ENCODE measurements at regions not wholly inside any gene's neighbourhood (a gene's known extent, or its start where the extent isn't known, plus 50 kb on each side); places are given as distances from the start of the nearest gene placed in this dataset.

DNA sequence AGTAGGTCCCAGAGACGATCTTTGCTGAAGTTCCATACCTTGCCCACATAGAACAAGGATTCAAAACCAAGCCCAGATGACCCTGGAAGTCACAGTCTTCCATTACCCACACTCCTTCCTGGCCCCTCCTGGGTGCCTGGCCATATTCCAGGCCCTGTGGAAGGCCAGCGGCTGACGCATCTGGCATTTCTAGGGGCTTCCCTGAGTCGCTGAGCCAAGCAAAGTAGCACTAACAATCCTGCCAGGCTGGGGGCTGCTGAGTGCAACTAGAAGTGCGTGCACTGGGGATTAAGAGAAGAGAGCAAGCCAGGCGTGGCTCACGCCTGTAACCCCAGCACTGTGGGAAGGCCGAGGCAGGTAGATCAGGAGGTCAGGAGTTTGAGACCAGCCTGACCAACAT is 175.2 kb upstream of the CPEB2 start:
- no peak for DNase-seq

DNA sequence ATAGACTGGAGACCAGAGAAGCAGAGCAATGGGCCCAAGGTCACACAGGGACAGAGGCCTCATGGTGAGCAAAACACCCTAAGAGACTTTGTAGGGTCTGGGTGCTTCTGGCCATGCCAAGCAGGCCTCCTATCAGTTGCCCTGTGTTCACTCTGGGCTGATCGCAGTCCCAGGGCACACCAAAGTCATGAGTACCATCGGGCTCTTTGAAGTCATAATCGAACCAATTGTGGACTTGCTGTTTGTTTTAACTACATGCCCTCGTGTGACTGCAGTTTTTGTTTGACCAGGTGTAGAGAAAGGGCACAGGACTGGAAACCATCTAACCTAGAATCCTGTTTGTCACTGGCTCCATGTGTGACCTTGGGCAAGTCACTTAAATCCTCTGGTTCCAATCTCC is 172.5 kb upstream of the CPEB2 start:
- DNase-seq: no peak

DNA sequence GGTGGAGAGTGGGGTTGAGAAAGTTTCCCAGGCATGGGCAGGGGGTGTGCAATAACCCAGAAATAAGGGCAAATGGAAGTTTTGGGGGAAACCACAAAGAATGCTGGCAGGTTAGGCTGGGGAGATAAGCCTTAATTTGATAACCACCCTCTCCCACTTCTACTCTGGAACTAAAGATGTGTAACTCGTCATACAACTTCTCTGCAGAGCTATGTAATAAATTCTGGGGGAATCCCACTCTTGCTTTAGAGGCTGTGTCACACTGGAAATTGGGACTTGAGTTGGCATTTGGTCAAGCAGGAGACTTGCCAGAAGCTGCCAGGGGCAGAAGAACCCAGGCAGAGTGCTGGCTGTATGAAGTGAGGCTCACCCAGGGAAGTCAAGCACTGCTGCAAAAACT is 170.9 kb upstream of the CPEB2 start:
- DNase-seq: no peak

DNA sequence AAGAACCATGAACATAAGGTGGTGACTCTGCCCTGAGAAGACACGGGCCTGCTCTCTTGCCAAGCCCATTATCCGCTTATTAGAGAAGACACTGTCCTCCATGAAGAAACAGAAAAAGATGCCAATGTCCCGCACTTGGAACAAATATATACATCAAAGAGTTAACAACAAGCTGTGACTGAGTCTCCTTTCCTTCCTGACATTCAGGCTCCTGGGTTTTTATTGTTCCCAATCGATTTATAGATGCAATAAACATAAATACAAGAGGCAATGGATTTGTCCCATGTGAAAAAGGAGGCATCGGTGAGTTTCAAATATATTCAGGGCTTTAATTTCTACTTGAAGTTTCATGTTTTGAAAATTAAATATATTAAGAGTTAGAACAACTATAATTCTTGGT is 169.2 kb upstream of the CPEB2 start:
- no peak for DNase-seq

DNA sequence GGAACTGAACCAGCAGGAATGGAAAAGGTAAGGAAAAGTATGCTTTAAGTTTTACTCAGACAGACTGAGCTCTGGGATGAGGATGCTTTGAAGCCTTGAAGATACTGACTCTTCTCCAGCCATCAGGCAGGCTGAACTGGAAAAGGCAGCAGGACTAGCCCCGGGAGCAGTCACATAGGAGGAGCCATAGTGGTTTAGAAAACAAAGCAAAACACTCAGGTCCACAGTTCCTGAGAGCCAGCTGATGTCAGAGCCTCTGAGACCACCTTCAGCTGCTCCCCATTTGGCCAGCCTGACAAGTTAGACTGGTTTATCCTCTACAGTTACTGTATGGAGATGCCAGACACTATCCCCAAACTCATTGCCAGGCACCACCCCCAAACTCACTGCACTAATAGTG is 167.9 kb upstream of the CPEB2 start:
- DNase-seq: no peak

DNA sequence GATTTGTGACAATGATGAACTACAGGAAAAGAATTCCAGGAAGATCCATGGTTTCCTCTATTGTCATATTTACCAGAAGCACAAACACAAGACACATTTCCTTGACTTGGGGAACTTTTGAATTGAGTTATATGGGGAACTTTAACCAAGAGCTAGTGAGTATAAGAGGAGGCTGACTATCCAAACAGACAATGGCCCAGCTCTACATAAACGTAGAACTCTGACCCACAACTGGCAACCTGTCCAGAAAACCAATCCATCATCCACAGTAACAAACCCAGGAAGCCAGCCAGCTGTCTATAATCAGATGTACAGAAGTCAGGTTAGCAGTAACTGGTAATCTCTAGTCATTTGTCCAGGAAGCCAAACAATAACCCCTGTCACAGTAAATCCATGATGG is 167.0 kb upstream of the CPEB2 start:
- DNase-seq: peak in 1 of 3 experiments; percentile 38

DNA sequence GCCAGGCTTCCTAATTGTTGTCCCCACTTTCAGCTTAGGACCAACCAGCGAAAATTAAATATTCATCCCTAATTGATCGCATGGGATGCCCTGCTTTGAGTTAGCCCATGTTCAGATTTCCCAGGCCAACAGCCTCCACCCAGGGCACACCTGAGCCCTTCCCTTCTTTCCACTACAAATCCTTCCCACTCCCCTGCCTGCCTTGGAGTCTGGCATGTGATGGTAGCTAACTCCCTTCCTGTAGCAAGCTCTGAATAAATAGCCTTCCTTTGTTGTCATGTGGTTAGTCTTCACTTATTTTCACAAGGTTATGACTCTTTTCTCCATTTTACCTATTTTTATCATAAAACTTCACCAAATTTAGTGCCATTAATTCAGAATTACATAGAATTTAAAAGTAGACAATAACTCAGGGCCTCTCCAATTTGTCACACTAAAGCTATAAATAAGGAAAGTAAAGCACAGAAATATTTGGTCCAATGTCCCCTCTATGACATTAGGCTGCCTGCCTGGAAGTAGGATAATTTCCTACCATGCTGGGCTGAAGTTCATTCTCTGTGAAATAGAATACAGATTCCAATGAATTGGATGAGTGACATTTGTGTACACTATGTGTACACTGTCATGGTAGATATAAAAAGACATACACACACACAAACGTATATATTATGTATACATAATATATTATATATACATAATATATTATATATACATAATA is 166.4 kb upstream of the CPEB2 start:
- no peak for DNase-seq

DNA sequence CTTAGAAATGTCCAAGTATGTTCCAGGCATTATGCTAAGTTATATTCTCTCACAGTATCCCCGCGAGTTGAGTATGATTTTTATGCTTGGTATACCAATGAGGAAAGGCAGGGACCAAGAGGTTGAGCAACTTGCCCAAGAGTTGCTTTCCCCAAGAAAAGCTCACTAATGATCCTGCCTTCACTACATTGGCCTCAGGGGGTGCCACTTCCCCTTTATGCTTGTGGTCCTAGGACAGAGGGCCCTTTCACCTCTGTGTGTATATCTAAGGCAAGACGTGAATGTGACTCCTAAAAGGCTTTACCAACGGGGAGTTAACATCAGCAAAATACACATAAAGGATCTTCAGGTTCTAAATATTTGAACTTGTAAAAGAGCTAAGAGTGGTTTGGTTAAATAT is 164.4 kb upstream of the CPEB2 start:
- no peak for DNase-seq

DNA sequence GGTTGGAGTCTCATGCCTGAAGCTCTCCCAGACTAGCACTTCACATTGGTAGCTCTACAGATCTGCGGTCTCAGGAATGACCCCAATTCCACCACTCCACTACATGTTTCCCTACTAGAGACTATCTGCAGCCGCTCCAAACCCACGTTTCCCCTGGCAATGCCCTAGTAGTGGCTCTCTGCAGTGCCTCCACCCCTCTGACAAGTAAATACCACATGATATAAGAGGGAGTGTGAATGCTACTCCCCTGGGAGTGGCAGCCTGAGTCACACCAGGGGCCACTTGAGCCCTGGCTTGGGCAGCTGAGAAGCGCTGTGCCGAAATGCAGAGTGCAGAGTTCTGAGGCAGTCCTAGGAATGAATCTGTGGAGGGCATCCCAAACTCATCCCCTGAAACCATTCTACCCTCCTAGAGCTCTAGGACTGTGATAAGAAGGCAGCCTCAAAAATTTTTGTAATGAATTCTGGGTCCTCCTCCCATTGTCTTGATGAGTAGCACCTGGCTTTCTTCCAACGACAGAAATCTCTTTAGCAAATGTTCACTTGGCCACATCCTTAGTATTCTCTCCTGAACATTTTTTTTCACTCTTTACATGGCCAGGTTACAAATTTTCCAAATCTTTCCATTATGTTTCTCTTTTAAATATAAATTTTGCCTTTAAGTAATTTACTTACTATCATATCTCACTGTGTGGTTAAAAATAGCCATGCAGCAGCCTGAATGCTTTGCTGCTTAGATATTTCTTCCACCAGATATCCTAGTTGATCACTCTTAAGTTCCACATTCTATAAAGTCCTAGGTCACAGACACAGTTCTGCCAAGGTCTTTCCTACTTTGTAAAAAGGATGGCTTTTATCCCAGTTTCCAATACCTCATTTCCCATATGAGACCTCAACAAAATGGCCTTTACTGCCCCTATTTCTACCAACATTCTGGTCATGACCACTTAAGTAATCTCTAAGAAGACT is 160.2 kb upstream of the CPEB2 start:
- DNase-seq: peak; percentile 52 to 81 (median 76)

DNA sequence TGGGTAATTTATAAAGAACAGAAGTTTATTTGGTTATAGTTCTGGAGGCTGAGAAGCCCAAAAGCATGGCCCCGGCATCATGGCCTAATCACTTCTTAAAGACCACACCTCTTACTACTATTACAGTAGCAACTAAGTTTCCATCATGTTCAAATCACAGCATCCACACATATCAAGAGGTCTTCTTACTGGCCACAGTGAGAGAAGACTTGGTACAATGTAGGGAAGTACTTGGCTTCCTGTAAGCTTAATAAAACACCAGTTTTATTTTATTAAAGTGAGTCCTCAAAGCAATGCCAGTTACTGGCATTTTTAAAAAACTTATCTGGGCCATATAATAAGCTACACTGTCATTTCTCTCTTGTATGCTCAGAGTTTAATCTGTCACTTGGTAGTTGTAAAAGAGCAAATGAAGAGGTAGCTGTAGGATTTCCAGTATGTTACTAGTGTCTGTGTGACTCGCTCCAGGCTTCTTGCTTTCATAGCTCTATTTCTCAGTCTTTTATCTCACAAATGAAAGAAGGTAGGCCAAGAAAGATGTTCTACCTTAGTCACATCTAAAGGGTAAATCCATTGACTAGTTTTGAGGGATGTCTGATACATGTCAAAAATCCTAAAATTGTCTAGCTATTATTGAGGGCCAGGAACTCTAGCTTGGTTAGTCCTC is 159.2 kb upstream of the CPEB2 start:
- DNase-seq: no peak

DNA sequence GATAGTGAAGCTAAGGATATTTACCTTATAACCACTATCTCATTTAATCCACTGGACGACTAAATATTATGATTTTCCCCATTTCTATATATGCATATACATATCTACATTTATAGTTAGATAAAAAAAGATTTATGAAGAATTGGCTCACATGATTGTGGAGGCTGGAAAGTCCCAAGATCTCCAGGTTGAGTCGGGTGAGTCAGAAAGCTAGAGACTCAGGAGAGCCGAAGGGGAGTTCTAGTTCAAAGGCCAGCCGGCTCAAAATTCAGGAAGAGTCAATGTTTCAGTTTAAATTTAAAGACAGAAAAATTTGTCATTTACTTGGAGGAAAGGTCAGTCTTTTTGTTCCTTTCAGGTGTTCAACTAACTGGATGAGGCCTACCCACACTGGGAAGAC is 158.2 kb upstream of the CPEB2 start:
- DNase-seq: no peak

DNA sequence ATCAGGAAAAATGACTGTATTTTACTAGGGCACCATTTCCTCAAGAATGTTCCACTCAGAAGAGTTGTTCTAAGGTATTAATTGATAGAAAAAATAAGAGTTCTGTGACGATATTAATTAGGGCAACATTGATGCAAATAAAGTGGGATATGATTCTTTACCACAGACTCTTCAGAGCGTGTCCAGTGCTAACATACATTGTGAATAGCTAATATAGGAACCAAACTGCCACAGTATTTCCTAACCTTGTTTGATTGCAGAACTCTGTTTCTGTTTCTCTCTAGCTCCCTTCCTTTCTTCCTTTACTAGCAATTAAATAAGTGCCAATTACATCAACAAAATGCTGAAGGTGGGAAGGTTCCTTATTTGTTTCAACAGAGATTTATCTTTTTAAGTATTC is 154.1 kb upstream of the CPEB2 start:
- no peak for DNase-seq

DNA sequence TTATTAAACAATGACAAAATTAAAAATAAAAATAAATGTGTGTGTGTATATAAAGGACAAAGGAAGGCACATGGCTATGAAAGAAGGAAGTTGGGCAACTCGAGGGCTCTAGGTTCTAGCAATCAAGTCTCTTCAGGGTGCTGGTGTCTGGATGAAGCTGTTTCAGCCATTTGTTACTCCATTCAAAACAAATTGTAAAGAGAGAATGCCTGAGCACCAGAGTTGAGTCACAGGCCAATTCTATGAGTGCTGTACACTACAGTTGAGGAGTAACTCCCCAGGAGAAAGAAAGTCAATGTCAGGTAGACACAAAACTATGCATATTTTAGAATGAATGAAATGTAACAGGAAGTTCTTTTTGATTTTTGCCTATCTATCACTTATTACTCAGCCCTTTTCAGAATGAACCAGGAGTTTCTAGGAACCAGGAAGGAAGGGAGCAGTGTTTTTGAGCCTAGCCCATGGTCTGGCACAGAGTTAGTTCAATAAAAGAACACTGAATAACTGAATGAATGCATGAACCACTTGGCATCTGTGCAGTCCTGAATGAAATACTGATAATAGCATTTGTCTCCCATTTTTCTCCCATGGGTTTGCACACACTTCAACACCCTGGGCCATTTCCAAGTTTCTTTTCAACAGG is 151.7 kb upstream of the CPEB2 start:
- no peak for DNase-seq

DNA sequence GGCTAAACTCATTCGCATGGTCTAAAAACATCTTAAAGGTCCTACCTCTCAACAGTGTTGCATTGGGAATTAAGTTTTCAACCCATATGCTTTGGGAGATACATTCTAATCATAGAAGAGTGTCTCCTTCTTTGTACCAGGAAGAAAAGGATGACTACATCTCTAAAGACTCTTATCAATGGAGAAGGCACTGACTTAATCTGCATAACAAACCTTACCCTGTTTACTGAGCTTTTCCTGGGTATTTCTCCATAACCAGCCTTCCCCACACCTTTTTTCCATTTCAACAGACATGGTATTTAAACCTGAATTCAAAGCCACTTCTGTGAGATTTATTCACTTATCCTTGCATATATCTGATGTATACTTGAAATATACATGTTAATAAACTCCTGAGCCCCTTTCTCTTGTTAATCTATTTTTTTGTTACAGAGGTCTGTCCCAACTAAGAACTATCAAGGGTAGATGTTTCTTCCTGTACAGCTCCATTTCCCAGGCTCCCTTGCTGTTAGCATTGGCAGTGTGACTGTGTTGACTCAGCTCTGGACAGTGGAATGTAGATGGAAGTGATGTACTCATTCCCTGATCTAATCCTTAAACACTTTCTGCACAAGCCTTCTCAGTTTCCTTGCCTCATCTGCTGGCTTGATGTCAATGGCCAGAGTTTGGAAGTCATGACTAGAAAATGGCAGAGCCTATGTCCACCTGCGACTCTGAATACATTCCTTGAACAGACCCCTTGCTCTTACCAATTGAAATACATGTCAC is 148.9 kb upstream of the CPEB2 start:
- DNase-seq: no peak

DNA sequence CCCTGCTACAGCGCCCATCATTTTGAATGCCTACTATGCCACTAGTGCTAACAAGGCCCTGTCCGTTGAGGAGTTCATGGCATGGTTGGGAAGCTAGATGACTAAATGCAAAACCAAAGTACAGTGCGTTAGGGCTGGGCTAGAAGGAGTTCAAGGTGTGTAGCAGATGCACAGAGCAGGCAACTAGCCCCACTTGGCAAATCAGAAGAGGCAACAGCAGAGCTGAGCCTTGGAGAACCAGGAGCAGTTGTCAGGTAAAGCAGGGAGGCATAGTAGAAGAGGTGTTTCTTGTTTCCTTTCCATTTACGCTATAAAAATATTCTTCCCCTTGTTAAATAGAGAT is 146.6 kb upstream of the CPEB2 start:
- no peak for DNase-seq

DNA sequence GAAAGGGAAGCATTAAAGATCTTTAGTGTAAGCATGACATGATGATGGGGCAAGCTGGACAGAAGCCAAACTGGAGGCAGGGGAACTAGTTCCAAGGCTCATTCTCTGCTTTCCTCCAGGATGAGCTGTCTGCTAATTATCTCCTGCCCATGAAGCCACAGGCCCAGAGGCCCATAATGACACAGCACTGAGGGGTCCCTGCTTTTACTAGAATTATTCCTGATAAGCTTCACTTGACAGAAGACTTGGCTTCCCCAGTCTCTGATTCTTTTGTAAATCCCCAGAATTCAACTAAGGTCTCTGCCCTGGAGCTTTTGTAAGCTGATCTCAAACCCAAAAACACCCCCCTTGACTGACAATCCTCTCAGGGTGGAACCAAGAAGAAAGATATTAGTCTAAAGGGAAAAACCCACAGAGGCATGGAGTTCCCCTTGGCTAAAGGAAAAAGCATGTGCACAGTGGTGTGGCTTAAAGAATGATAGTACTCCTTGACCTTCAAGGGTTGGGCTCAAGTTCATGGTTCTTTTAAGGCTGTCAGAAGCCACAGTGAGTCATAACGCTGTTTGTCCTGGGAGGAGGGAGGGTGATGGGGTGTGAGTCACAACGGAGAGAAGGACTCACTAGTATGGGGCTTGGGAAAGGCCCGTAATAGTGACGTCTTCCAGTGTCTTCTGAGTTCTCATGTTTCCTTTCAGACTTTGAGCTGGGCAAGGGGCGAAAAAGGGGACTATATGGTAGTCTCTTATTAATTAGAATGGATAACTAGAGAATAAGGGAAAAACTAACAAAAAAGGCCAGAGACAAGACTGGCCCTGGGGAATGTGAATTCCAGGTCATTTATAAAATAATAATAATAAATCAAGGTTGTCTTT is 146.0 kb upstream of the CPEB2 start:
- DNase-seq: no peak

DNA sequence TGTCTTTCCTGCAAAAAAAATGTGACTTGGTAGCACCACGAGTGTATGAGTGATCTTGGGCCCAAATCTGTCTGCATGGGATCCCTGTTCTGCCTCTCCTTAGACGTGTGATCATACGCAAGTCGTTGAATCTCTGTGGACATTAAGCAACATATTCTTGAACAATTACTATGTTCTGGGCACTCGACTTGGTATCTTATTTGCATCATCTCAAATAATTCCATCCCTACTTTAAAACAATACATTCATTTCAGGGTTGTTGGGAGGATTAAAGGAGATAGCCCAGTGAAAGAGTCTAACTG is 145.4 kb upstream of the CPEB2 start:
- no peak for DNase-seq

DNA sequence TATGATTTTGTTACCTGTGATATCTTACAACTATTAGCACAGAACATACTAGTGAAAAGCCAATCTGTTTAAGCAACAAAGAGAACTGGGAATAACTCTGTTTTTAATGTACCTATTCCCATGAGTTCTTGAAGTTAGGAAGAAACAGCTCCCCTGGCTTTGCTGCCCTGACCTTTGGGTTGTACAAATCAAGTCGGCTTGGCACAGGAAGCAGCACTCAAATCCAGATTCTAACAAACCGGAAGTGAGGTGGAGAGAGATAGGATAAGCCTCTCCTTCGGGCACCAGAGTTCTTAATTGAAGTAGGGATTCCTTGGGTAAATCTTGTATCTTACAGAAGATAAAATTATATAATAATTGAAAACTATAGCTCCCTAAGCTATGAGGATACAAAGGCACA is 144.8 kb upstream of the CPEB2 start:
- no peak for DNase-seq

DNA sequence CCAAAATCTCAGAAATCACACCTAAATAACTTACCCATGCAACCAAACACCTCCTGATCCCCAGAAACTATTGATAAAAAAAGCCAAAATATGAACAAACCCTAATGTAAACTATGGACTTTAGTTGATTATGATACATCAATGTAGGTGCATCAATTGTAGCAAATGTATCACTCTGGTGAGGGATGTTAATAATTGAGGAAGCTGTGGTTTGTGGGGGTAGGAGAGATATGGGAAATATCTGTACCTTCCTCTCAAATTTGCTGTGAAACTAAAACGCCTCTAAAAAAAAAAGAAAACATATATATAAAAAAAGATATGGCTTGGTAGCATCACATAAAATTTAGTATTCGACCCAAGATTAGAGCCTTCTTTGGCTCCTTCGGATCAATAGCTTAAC is 144.3 kb upstream of the CPEB2 start:
- no peak for DNase-seq

DNA sequence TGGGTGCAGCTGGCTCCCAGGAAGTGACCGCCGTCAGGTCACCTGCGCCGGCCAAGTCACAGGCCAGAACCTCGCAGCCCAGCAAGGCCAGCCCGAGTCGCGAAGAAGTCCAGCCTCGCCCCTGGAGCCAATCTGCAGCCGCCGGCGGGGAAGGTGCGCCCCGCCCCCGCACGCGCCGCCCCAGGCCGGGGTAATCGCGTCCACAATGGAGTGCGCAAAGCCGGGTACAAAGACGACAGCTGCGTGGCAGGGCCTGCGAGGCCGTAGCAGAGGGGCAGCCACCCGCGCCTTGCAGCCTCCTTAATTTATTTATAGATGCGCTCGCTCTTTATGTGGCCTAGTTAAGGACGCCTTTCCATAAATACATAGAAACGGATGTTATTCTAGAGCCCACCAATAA is 139.4 kb upstream of the CPEB2 start:
- DNase-seq: no peak

DNA sequence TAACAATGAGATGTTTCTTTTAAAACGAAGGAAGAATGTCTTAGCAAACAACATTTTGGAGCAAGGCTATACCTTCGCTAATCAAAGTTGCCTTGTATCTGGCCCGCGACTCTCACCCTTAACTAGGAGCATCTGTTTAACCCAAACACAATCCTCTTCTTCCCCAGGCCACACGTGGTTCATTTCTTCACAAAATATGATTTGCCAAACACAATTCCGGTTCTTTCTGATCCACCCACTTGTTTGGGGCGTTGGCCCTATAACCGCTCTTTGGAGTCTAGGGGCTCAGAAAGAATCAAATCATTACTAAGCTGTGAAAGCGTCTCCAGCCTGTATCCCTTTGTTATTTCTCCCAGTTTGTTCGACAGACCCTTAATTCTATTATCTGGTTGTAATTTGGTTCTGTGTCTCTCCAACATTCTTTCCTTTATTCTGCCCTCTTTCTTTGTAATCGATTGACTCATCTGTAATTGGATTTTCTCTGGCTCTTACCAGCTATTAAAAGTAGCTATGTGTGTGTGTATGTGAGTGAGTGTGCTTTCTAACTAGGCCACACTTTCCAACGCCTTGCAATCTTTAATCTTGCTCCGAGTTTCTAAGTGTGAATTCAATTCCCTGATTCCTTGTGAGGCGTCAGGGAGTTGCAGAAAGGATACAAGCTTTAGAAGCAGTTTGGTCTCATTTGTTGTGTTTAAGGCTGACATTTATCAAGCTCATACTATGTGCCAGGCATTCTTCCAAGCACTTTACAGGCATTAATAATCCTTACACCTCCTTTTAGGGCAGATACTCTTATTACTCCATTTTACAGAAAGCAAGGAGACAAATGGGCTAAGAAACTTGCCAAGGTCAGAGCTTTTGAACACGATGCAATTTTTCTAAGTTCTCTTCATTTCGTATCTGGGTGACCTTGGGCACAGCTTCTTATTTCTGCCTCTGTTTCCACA is 138.6 kb upstream of the CPEB2 start:
- no peak for DNase-seq

Data from NCI-H1417 (cell line).